ENCODE measurements at regions not wholly inside any gene's neighbourhood (a gene's known extent, or its start where the extent isn't known, plus 50 kb on each side); places are given as distances from the start of the nearest gene placed in this dataset.
A peak's percentile ranks its signal among the peaks of the same experiment; 100 is the strongest.

- DNase-seq: no peak
Observed at GRCh38 chr18:27899893-27900292, 277.0 kb downstream of the CDH2 start.

GRCh38 chr18:27894746-27895145 lies 282.2 kb downstream of the CDH2 start:
- DNase-seq: no peak

GRCh38 chr18:27887711-27888495 lies 289.0 kb downstream of the CDH2 start:
- no peak for DNase-seq

- no peak for DNase-seq
Observed at GRCh38 chr18:27887287-27887686, 289.6 kb downstream of the CDH2 start.

- DNase-seq: no peak
Observed at GRCh38 chr18:27879540-27879939, 297.4 kb downstream of the CDH2 start.

- DNase-seq: no peak
Observed at GRCh38 chr18:27871726-27872125, 305.2 kb downstream of the CDH2 start.

- DNase-seq: no peak
Observed at GRCh38 chr18:27869735-27870134, 307.2 kb downstream of the CDH2 start.

GRCh38 chr18:27865431-27865830 lies 311.5 kb downstream of the CDH2 start:
- no peak for DNase-seq

- DNase-seq: no peak
Observed at GRCh38 chr18:27863780-27864430, 313.0 kb downstream of the CDH2 start.

GRCh38 chr18:27862041-27862682 lies 314.8 kb downstream of the CDH2 start:
- no peak for DNase-seq

GRCh38 chr18:27861539-27861938 lies 315.4 kb downstream of the CDH2 start:
- no peak for DNase-seq

- no peak for DNase-seq
Observed at GRCh38 chr18:27860701-27861107, 316.2 kb downstream of the CDH2 start.

GRCh38 chr18:27860011-27860410 lies 316.9 kb downstream of the CDH2 start:
- no peak for DNase-seq

- peak in 1 of 6 experiments; percentile 4 for DNase-seq
Observed at GRCh38 chr18:27856820-27857219, 320.1 kb downstream of the CDH2 start.

GRCh38 chr18:27855486-27855885 lies 321.4 kb downstream of the CDH2 start:
- DNase-seq: no peak

GRCh38 chr18:27854631-27855030 lies 322.3 kb downstream of the CDH2 start:
- DNase-seq: peak in 1 of 6 experiments; percentile 4

- no peak for DNase-seq
Observed at GRCh38 chr18:27848336-27848735, 328.6 kb downstream of the CDH2 start.

- no peak for DNase-seq
Observed at GRCh38 chr18:27847412-27847811, 329.5 kb downstream of the CDH2 start.

GRCh38 chr18:27845897-27846296 lies 331.0 kb downstream of the CDH2 start:
- no peak for DNase-seq

GRCh38 chr18:27843783-27844777 lies 332.9 kb downstream of the CDH2 start:
- no peak for DNase-seq

GRCh38 chr18:27839141-27839540 lies 337.8 kb downstream of the CDH2 start:
- DNase-seq: no peak

GRCh38 chr18:27838225-27838624 lies 338.7 kb downstream of the CDH2 start:
- DNase-seq: no peak

GRCh38 chr18:27826101-27826500 lies 350.8 kb downstream of the CDH2 start:
- DNase-seq: no peak
